ENCODE measurements at regions not wholly inside any gene's neighbourhood (a gene's known extent, or its start where the extent isn't known, plus 50 kb on each side); places are given as distances from the start of the nearest gene placed in this dataset.

DNA sequence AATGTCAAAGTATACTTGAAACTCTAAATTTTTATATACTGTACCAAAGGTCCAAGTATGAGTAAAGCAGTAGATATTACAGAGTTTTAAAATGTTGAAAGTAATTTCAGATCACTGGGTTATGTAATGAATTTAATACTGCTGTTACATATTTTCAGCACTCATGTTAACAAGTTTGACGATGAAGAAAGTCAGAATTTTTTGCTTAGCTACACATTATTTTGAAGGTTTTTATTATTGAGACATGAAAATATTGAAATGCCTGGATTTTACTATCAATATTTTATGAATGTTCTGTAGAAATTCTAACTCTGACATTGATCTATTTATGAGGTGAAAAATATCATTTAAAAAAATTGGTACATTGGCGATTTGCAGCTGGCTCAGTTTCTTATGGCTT, 1030.3 kb downstream of the FSCB start:
- TF ChIP-seq POLR2A (IDR thresholded peaks at IDR 0.05; ENCODE audit: low read length) (no peak), EP300 (IDR thresholded peaks at IDR 0.05) (no peak), RFX5 (IDR thresholded peaks at IDR 0.05) (no peak), JUNB (IDR thresholded peaks at IDR 0.05) (no peak), BHLHE40 (IDR thresholded peaks at IDR 0.05; ENCODE audit: low read depth, low read length) (no peak), RARB (CRISPR knock-in tag; IDR thresholded peaks at IDR 0.05) (no peak)
- TF ChIP-seq, protein P1, sequence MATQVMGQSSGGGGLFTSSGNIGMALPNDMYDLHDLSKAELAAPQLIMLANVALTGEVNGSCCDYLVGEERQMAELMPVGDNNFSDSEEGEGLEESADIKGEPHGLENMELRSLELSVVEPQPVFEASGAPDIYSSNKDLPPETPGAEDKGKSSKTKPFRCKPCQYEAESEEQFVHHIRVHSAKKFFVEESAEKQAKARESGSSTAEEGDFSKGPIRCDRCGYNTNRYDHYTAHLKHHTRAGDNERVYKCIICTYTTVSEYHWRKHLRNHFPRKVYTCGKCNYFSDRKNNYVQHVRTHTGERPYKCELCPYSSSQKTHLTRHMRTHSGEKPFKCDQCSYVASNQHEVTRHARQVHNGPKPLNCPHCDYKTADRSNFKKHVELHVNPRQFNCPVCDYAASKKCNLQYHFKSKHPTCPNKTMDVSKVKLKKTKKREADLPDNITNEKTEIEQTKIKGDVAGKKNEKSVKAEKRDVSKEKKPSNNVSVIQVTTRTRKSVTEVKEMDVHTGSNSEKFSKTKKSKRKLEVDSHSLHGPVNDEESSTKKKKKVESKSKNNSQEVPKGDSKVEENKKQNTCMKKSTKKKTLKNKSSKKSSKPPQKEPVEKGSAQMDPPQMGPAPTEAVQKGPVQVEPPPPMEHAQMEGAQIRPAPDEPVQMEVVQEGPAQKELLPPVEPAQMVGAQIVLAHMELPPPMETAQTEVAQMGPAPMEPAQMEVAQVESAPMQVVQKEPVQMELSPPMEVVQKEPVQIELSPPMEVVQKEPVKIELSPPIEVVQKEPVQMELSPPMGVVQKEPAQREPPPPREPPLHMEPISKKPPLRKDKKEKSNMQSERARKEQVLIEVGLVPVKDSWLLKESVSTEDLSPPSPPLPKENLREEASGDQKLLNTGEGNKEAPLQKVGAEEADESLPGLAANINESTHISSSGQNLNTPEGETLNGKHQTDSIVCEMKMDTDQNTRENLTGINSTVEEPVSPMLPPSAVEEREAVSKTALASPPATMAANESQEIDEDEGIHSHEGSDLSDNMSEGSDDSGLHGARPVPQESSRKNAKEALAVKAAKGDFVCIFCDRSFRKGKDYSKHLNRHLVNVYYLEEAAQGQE (IDR thresholded peaks at IDR 0.05): no peak
- TF ChIP-seq, protein P2, sequence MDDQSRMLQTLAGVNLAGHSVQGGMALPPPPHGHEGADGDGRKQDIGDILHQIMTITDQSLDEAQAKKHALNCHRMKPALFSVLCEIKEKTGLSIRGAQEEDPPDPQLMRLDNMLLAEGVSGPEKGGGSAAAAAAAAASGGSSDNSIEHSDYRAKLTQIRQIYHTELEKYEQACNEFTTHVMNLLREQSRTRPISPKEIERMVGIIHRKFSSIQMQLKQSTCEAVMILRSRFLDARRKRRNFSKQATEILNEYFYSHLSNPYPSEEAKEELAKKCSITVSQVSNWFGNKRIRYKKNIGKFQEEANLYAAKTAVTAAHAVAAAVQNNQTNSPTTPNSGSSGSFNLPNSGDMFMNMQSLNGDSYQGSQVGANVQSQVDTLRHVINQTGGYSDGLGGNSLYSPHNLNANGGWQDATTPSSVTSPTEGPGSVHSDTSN (IDR thresholded peaks at IDR 0.05): no peak
- TF ChIP-seq, protein P3, sequence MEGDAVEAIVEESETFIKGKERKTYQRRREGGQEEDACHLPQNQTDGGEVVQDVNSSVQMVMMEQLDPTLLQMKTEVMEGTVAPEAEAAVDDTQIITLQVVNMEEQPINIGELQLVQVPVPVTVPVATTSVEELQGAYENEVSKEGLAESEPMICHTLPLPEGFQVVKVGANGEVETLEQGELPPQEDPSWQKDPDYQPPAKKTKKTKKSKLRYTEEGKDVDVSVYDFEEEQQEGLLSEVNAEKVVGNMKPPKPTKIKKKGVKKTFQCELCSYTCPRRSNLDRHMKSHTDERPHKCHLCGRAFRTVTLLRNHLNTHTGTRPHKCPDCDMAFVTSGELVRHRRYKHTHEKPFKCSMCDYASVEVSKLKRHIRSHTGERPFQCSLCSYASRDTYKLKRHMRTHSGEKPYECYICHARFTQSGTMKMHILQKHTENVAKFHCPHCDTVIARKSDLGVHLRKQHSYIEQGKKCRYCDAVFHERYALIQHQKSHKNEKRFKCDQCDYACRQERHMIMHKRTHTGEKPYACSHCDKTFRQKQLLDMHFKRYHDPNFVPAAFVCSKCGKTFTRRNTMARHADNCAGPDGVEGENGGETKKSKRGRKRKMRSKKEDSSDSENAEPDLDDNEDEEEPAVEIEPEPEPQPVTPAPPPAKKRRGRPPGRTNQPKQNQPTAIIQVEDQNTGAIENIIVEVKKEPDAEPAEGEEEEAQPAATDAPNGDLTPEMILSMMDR (IDR thresholded peaks at IDR 0.05): no peak
